ENCODE measurements at regions not wholly inside any gene's neighbourhood (a gene's known extent, or its start where the extent isn't known, plus 50 kb on each side); places are given as distances from the start of the nearest gene placed in this dataset.

GRCh38 chr1:29523136-29523535 is 286.8 kb downstream of the PTPRU start:
- peak; percentile 8 for DNase-seq (ENCODE audit: low spot score)
- Histone ChIP-seq H3K9ac (ENCODE audit: low read depth in 1 of 2, low read length in 2 of 2) (no peak overlapping the region), H3K4me1 (ENCODE audit: control insufficient read depth in 4 of 4, insufficient read depth in 4 of 4, low read length in 3 of 4) (no peaks in the 10 kb centered on the region), H3K27me3 (ENCODE audit: control insufficient read depth in 4 of 4, insufficient read depth in 4 of 4, low read length in 3 of 4) (peaks cover 0 to 2% (median 0%) of the 10 kb centered on the region in 4 donors), H3K27ac (ENCODE audit: low read depth in 1 of 2, low read length in 2 of 2) (no peak overlapping the region), H3K4me3 (ENCODE audit: low read depth in 1 of 3, low read length in 3 of 3) (no peak overlapping the region), H3K9me3 (ENCODE audit: control insufficient read depth in 4 of 4, low read length in 3 of 4) (peaks cover 0 to 3% (median 0%) of the 10 kb centered on the region in 4 donors), H3K36me3 (ENCODE audit: control insufficient read depth in 4 of 4, insufficient read depth in 3 of 4, low read depth in 1 of 4, low read length in 3 of 4) (no peaks in the 10 kb centered on the region)
- WGBS: 80% methylated on average over 5 of the region's 5 CpGs
- TF ChIP-seq, protein P1, sequence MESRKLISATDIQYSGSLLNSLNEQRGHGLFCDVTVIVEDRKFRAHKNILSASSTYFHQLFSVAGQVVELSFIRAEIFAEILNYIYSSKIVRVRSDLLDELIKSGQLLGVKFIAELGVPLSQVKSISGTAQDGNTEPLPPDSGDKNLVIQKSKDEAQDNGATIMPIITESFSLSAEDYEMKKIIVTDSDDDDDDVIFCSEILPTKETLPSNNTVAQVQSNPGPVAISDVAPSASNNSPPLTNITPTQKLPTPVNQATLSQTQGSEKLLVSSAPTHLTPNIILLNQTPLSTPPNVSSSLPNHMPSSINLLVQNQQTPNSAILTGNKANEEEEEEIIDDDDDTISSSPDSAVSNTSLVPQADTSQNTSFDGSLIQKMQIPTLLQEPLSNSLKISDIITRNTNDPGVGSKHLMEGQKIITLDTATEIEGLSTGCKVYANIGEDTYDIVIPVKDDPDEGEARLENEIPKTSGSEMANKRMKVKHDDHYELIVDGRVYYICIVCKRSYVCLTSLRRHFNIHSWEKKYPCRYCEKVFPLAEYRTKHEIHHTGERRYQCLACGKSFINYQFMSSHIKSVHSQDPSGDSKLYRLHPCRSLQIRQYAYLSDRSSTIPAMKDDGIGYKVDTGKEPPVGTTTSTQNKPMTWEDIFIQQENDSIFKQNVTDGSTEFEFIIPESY (IDR thresholded peaks at IDR 0.05): no peak
- TF ChIP-seq FOXA2 (IDR thresholded peaks at IDR 0.05): no peak
- no peak for TF ChIP-seq HNF4G (IDR thresholded peaks at IDR 0.05)
- no peak for TF ChIP-seq GABPA (IDR thresholded peaks at IDR 0.05 in 1 of 2, conservative IDR thresholded peaks at IDR 0.05 in 1 of 2)

- Histone ChIP-seq H3K9me3 (ENCODE audit: control insufficient read depth in 4 of 4, low read length in 3 of 4) (no peaks in the 10 kb centered on the region), H3K27ac (ENCODE audit: low read depth in 1 of 2, low read length in 2 of 2) (no peak overlapping the region), H3K36me3 (ENCODE audit: control insufficient read depth in 4 of 4, insufficient read depth in 3 of 4, low read depth in 1 of 4, low read length in 3 of 4) (no peaks in the 10 kb centered on the region), H3K9ac (ENCODE audit: low read depth in 1 of 2, low read length in 2 of 2) (no peak overlapping the region), H3K4me1 (ENCODE audit: control insufficient read depth in 4 of 4, insufficient read depth in 4 of 4, low read length in 3 of 4) (no peaks in the 10 kb centered on the region), H3K27me3 (ENCODE audit: control insufficient read depth in 4 of 4, insufficient read depth in 4 of 4, low read length in 3 of 4) (peaks cover 0 to 2% (median 0%) of the 10 kb centered on the region in 4 donors), H3K4me3 (ENCODE audit: low read depth in 1 of 3, low read length in 3 of 3) (no peak overlapping the region)
- TF ChIP-seq HNF4A (conservative IDR thresholded peaks at IDR 0.05): no peak
- no peak for TF ChIP-seq HNF4G (IDR thresholded peaks at IDR 0.05)
- no peak for TF ChIP-seq FOXA2 (IDR thresholded peaks at IDR 0.05)
- TF ChIP-seq EGR1 (IDR thresholded peaks at IDR 0.05; ENCODE audit: low read depth in 2 of 2): no peak
- TF ChIP-seq GABPA (IDR thresholded peaks at IDR 0.05 in 1 of 2, conservative IDR thresholded peaks at IDR 0.05 in 1 of 2): no peak
- TF ChIP-seq SP1 (IDR thresholded peaks at IDR 0.05): no peak
- TF ChIP-seq YY1 (IDR thresholded peaks at IDR 0.05): no peak
- TF ChIP-seq, protein P1 (IDR thresholded peaks at IDR 0.05): no peak
- TF ChIP-seq FOXA1 (IDR thresholded peaks at IDR 0.05): no peak
- WGBS: 54% methylated on average over 14 of the region's 14 CpGs
- DNase-seq (ENCODE audit: low spot score): peak; percentile 24
Measured at GRCh38 chr1:29521811-29522580, 285.7 kb downstream of the PTPRU start.

- Histone ChIP-seq H3K4me1 (ENCODE audit: control insufficient read depth in 4 of 4, insufficient read depth in 4 of 4, low read length in 3 of 4) (no peaks in the 10 kb centered on the region), H3K4me3 (ENCODE audit: low read depth in 1 of 3, low read length in 3 of 3) (no peak overlapping the region), H3K27ac (ENCODE audit: low read depth in 1 of 2, low read length in 2 of 2) (no peak overlapping the region), H3K9me3 (ENCODE audit: control insufficient read depth in 4 of 4, low read length in 3 of 4) (no peaks in the 10 kb centered on the region), H3K9ac (ENCODE audit: low read depth in 1 of 2, low read length in 2 of 2) (no peak overlapping the region), H3K27me3 (ENCODE audit: control insufficient read depth in 4 of 4, insufficient read depth in 4 of 4, low read length in 3 of 4) (peaks cover 0 to 2% (median 0%) of the 10 kb centered on the region in 4 donors), H3K36me3 (ENCODE audit: control insufficient read depth in 4 of 4, insufficient read depth in 3 of 4, low read depth in 1 of 4, low read length in 3 of 4) (no peaks in the 10 kb centered on the region)
- 58% methylated on average over 4 of the region's 4 CpGs for WGBS
- DNase-seq (ENCODE audit: low spot score): peak; percentile 13
- TF ChIP-seq RXRA (IDR thresholded peaks at IDR 0.05): no peak
- no peak for TF ChIP-seq JUND (IDR thresholded peaks at IDR 0.05)
Measured at GRCh38 chr1:29521438-29521715, 285.1 kb downstream of the PTPRU start.
